H4 (cell line): ENCODE measurements at regions not wholly inside any gene's neighbourhood (a gene's known extent, or its start where the extent isn't known, plus 50 kb on each side); places are given as distances from the start of the nearest gene placed in this dataset.
"Not testable (repeated sequence)": the region's sequence is repeated elsewhere in the genome, so short reads cannot be mapped to it uniquely, and the experiment has no call there.

ENCODE experiments used
- DNase-seq: peaks from one replicate; pipeline ENCODE4 v3.0.0-alpha.2; 2015; ENCODE audit warnings: low spot score

DNA sequence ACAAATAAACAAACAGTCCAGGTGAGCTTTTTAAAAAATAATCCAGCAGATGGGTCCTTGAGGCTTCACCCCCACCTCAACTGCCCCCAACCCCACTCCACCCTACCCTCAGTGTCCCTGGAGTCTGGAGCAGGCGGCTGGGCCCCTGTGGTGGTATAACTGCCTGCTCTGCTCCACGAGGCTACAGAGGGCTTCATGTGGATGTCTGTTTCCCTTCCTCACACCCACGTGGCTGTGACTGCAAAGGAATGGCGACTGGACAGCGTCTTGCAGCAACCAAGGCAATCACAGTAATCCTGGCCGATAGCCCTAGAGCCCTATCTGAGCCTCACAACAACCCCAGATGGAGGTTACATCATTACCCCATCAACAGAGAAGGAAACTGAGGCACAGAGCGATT is 76.5 kb downstream of the SLC2A10 start:
- DNase-seq, result no peak

DNA sequence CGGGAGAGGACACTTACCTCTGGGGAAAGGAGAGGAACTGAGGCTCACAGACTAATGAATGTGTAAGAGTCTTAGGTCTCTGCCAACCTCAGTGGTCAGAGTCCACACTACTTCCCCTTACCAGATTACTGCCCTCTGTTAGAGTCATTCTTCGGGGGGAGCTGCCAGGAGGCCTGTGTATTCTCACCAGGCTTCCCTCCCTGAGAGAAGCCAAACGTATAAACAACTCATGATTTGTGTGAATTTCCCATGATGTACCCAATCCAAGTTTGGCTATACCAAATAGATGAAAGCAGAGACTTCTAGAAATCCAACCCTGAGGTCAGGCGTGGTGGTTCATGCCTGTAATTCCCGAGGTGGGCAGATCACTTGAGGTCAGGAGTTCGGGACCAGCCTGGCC is 77.1 kb downstream of the SLC2A10 start:
- DNase-seq, result no peak

GRCh38 chr20:46787991-46788762 is 78.7 kb downstream of the SLC2A10 start:
- no peak for DNase-seq

DNA sequence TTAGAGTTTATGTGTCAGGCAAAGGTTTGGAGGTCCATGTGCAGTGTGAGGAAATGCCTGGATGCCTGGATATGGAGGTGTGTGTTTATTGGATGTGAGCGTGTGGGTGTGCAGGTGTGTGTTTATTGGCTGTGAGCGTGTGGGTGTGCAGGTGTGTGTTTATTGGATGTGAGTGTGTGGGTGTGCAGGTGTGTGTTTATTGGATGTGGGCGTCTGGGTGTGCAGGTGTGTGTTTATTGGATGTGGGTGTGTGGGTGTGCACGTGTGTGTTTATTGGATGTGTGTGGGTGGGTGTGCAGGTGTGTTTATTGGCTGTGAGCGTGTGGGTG is 79.3 kb downstream of the SLC2A10 start:
- DNase-seq, result not testable (repeated sequence)

DNA sequence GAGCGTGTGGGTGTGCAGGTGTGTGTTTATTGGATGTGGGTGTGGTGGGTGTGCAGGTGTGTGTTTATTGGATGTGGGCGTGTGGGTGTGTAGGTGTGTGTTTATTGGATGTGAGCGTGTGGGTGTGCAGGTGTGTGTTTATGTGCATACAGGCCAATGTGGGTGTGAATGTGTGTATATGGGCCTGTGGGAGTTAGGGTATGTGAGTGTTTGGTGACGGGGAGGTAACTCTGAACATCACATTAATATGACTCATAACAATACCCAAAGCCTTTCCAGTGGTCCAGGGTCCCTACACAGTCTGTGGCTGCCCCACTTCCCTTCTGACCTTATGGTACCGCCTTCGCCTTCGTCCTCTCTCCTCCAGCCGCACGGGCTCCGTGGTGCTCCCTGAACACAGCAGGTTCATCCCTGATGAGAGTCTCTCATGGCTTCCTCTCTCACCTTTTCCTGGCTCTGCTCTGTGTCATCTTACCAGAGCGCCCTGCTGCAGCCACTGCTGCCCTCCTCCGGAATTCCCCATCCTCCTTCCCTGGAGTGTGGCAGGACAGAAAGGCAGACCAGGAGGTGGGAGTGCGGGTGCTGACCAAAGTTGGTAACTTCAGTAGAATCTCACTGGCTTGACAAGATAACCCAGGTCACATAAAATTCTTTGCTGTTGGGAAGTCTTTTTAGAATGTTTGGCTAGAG is 80.0 kb downstream of the SLC2A10 start:
- no peak for DNase-seq

GRCh38 chr20:46791722-46792416 is 82.4 kb downstream of the SLC2A10 start:
- DNase-seq, result no peak

GRCh38 chr20:46797206-46797605 is 87.8 kb downstream of the SLC2A10 start:
- DNase-seq, result no peak

- DNase-seq, result no peak
Observed at GRCh38 chr20:46798430-46798829, 89.0 kb downstream of the SLC2A10 start.

DNA sequence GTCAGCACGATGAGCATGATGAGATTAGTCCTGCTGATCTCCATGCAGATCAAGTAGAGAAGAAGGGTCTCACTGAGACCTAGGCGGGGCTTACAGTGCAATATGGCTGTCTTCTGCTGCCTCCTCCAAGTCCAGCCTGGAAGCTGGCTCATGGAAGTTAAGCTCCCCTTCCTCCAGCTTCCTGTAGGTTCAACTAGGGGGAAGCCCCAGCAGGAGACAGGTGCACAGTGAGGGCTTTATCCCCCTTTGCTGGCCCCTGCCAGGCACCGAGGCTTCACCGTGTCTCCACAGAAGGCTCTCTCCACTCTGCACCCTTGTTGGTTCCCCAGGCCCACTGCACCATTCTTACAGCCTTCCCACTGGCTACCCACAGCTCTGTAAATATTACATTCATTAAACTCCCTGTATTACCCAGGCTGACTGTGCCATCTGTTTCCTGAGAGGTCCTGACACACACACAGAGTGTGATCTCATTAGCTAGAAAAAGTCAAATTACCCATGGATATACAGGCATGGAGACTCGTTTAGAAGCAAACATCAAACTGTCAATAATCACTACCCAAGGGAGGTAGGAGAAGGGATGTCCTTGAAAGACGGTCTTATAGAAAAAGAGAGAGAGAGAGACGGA is 90.4 kb downstream of the SLC2A10 start:
- DNase-seq, result no peak

GRCh38 chr20:46800409-46800804 is 91.0 kb downstream of the SLC2A10 start:
- DNase-seq, result no peak

- DNase-seq, result no peak
Observed at GRCh38 chr20:46801003-46801702, 91.7 kb downstream of the SLC2A10 start.

DNA sequence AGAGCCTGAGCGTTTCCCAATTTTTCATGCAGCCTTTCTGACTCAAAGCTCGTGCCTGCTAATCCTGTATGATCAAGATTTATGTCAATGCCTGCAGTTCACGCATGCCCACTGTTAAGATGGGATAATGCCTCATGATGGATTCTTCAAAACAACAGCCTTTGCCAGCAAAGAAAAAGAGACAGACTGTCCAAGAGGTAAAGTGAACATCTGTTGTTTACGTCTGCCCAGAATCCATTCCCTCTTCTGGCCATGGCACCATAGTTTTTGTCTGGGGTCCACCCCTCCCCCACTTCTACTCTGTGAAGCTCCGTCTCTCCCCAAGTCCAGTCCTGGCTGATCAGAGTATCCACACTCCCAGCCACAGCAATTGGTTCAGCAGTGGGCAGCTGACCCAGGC is 91.9 kb upstream of the EYA2 start:
- DNase-seq, result no peak

DNA sequence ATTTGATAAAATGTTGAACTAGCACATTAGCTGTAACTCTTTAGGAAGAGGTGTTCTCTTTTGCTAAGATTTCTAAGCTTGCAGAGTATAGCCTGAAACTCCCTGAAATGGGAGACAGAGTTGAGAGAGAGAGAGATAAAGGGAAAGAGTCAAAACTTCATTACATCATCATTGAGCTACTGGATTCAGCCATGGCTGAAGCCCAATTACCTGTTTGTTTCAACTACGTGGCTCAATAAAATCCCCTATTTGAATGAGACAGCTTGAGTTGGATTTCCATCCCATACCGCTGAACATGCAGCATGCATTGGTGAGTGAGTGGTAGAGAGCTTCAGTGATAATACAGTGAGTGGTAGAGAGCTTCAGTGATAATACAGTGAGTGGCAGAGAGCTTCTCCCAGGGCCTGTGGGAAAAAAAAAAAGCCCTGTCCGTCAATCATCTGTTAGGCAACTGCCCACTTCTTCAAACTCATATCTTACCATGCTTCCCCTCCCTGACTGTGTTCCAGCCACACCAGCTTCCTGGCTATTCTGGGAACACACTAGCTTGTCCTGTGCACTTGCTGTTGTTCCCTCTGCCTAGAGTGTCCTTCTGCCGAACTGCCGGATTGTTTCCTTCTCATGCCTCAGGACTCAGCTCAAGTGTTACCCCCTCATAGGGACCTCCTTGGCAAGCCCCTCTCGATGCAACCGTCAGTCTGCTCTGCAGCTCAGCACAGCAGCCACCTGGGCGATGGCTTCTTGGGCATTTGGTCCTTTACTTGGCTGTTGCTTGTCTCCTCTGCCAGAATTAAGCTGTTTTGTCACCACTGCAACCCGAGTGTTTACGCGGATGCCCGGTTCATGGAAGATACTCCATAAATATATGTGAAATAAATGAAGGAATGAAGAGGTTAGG is 91.3 kb upstream of the EYA2 start:
- DNase-seq, result no peak

DNA sequence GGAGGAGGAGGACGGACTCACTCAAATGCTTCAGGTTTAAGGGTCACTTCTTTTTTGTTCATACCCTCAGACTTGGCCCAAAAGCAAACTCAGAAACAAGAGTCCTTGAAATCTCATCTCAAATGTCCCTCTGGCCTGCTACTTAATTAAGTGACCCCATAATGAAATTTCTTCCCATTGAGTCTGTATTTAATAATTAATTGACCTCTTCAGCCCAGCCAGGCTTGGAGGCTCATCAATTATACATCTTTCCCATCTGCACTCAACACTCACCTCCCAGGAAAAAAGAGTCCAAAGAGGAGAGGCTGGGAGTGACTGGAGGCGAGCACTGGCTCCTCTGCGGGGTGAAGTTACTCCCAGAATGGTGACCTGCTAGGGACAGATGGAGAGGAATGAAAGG is 90.5 kb upstream of the EYA2 start:
- DNase-seq, result no peak

GRCh38 chr20:46805836-46806235 is 88.8 kb upstream of the EYA2 start:
- no peak for DNase-seq

DNA sequence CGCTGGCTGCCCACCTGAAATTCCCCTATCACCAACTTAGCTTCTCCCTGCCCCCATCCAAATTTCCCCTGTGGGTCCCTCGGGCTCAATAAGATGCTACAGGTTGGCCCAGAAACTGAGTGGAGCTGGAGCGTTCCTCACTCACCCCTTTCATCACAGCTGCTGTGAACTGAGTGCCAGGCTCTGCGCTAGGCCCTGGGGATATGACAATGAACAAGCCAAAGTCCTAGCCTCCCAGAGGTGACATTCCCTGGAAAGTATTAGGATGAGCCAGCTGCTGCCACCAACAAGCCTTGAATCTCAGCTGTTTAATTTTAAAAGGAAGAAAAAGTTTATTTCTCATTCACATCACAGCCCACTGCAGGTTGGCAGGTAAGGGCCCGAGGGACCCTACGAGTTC is 86.6 kb upstream of the EYA2 start:
- no peak for DNase-seq

- no peak for DNase-seq
Observed at GRCh38 chr20:46808565-46808964, 86.1 kb upstream of the EYA2 start.

DNA sequence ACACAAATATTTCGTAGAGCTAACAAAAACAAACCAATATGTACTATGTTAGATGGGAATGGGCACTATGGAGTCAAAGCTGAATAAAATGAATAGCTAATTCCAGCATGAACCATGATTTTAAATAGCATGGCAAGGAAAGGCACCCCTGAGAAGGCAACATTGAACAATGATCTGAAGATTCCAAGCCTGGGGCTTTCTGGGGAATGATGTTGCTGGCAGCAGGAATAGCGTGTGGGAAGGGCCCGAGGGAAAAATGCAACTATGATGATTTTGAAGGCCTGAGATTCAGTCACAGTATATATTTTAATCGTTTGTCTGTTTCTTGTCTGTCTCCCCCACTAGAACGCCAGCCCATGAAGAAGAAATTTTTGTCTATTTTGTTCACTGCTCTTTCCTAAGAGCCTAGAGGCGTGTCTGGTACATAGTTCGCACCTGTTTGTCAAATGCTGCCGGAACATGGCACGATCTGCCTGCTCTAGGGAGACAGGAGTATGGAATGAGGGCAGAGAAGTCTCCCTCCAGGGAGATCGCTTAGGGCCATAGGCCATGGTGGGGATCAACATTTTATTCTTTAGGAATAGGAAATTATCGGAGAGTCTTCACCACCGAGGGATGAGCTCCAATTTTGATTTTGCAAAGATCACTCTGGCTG is 84.8 kb upstream of the EYA2 start:
- no peak for DNase-seq

DNA sequence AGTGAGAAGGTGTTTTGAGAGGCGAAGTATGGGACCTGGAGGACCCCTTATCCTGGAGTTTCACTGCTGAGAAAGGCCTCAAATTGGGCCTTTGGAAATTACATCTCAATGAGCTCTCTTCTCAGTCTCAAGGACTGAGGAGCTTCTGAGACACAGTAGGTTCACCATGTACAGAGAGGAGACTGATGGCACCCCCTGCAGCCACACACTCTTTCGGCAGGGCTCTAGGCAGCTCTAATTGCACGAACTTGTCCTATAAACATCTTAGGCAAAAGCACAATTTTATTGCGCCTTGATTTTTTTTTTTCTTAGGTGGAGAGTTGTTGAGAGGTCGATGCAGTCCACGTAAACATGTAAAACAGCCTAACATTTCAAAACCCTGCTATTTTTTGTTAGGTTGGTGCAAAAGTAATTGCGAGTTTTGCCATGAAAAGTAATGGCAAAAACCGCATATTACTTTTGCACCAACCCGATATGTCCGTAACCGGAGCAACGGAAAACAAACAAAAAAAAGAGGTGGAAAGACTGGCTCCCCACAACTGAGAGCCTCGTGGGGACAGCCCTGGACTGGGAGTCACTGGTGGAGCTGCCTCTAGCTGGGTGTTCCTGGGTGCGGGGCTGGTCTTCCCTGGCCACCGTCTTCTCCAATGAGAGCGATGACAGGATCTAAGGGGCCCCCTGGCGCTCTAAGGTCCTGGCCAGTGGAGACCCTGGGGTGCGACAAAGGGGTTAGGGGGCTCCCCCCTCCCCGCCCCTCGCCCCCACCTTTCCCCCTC is 84.0 kb upstream of the EYA2 start:
- DNase-seq, result no peak
